HEK293T (cell line): ENCODE measurements at regions not wholly inside any gene's neighbourhood (a gene's known extent, or its start where the extent isn't known, plus 50 kb on each side); places are given as distances from the start of the nearest gene placed in this dataset.
A peak's percentile ranks its signal among the peaks of the same experiment; 100 is the strongest.
"Not testable (repeated sequence)": the region's sequence is repeated elsewhere in the genome, so short reads cannot be mapped to it uniquely, and the experiment has no call there.

Experiments
- CTCF ChIA-PET: fragments of 350-600 bp; formaldehyde crosslinking; extraction: SDS; loops from one replicate; lab custom pipeline; 2021; ENCODE audit warnings: antibody characterized with exemption, inconsistent platforms; lab: Yijun Ruan, JAX
- POLR2A ChIA-PET: fragments of 350-600 bp; formaldehyde crosslinking; extraction: SDS; loops from one replicate; lab custom pipeline; 2020; ENCODE audit warnings: antibody characterized with exemption, inconsistent platforms; lab: Yijun Ruan, JAX
- DNase-seq: peaks from one replicate; pipeline ENCODE4 v3.0.0; 2012; ENCODE audit warnings: mixed read lengths; ENCODE audit errors: extremely low spot score
- ARNT ChIP-seq: fragments of 450-650 bp; IDR thresholded peaks from 2 replicates; pipeline ENCODE4 v1.6.1; 2017; ENCODE audit warnings: mild to moderate bottlenecking
- BHLHE40 ChIP-seq: fragments of 450-650 bp; IDR thresholded peaks from 2 replicates; pipeline ENCODE4 v1.6.1; 2016; ENCODE audit warnings: mild to moderate bottlenecking, moderate library complexity, borderline replicate concordance
- CTBP1 ChIP-seq: fragments of 450-650 bp; IDR thresholded peaks from 2 replicates; pipeline ENCODE4 v1.6.1; 2016; ENCODE audit warnings: borderline replicate concordance
- ELF4 ChIP-seq: fragments of 450-650 bp; IDR thresholded peaks from 2 replicates; pipeline ENCODE4 v1.6.1; 2017; ENCODE audit warnings: antibody characterized with exemption
- FOXA1 ChIP-seq: fragments of 450-650 bp; IDR thresholded peaks from 2 replicates; pipeline ENCODE4 v1.6.1; 2016; ENCODE audit warnings: mild to moderate bottlenecking
- FOXK2 ChIP-seq: fragments of 450-650 bp; IDR thresholded peaks from 2 replicates; pipeline ENCODE4 v1.6.1; 2016; ENCODE audit warnings: mild to moderate bottlenecking
- FOXM1 ChIP-seq: fragments of 450-650 bp; IDR thresholded peaks from 2 replicates; pipeline ENCODE4 v1.6.1; 2017; ENCODE audit warnings: mild to moderate bottlenecking, borderline replicate concordance
- HDGF ChIP-seq: fragments of 450-650 bp; IDR thresholded peaks from 2 replicates; pipeline ENCODE4 v1.6.1; 2017; ENCODE audit warnings: antibody characterized with exemption, borderline replicate concordance
- L3MBTL2 ChIP-seq: fragments of 450-650 bp; conservative IDR thresholded peaks from 2 replicates; pipeline ENCODE4 v1.6.1; 2016; ENCODE audit warnings: mild to moderate bottlenecking
- LEF1 ChIP-seq: fragments of 450-650 bp; IDR thresholded peaks from 2 replicates; pipeline ENCODE4 v1.6.1; 2017; ENCODE audit warnings: mild to moderate bottlenecking, borderline replicate concordance
- NFRKB ChIP-seq: fragments of 450-650 bp; IDR thresholded peaks from 2 replicates; pipeline ENCODE4 v1.6.1; 2016; ENCODE audit warnings: mild to moderate bottlenecking, moderate library complexity
- SP1 ChIP-seq: fragments of 450-650 bp; IDR thresholded peaks from 2 replicates; pipeline ENCODE4 v1.6.1; 2017
- SUZ12 ChIP-seq: fragments of 450-650 bp; IDR thresholded peaks from 2 replicates; pipeline ENCODE4 v1.6.1; 2016; ENCODE audit warnings: mild to moderate bottlenecking
- TARDBP ChIP-seq: fragments of 450-650 bp; IDR thresholded peaks from 2 replicates; pipeline ENCODE4 v1.6.1; 2016
- ZNF384 ChIP-seq: fragments of 450-650 bp; IDR thresholded peaks from 2 replicates; pipeline ENCODE4 v1.6.1; 2016
- TF ChIP-seq, protein P1 (sequence below): fragments of 450-650 bp; IDR thresholded peaks from 2 replicates; pipeline ENCODE4 v1.6.1; 2016

DNA sequence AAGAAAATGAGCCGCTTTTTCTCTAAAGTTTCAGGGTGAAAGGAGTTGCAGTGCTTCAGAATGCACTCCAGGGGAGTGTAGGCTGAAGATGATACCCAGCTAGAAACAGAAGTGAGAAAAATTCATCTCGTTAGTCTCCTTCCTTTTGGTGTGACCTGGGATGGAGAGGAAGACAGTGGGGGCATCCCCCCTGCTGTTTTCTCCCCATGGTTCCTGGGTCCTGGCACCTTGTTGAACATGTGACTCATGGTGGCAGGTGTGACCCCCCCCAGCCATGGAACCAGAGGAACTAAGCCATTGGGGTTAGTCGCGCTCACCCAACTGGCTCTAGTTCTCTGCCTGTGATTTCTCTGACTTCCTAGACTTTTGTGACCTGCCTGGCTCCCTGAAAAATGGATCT, 424.6 kb downstream of the CSNK1G3 start:
- ChIA-PET CTCF (interaction anchor here (0.8 kb wide), 1 partner anchor 61 kb away, joined by 3 read pairs; no protein-coding TSS in a partner anchor), POLR2A (no interaction called here)
- no peak for TF ChIP-seq SP1
- no peak for TF ChIP-seq TARDBP
- TF ChIP-seq SUZ12, result no peak
- TF ChIP-seq FOXA1, result no peak
- TF ChIP-seq HDGF, result no peak
- TF ChIP-seq ZNF384, result no peak
- TF ChIP-seq, protein P1, sequence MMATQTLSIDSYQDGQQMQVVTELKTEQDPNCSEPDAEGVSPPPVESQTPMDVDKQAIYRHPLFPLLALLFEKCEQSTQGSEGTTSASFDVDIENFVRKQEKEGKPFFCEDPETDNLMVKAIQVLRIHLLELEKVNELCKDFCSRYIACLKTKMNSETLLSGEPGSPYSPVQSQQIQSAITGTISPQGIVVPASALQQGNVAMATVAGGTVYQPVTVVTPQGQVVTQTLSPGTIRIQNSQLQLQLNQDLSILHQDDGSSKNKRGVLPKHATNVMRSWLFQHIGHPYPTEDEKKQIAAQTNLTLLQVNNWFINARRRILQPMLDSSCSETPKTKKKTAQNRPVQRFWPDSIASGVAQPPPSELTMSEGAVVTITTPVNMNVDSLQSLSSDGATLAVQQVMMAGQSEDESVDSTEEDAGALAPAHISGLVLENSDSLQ, result no peak
- no peak for TF ChIP-seq NFRKB
- TF ChIP-seq FOXM1, result no peak
- no peak for TF ChIP-seq BHLHE40
- no peak for TF ChIP-seq ARNT
- no peak for TF ChIP-seq CTBP1
- TF ChIP-seq L3MBTL2, result no peak
- TF ChIP-seq FOXK2, result no peak
- no peak for TF ChIP-seq ELF4
- TF ChIP-seq LEF1, result no peak
- DNase-seq, result no peak

DNA sequence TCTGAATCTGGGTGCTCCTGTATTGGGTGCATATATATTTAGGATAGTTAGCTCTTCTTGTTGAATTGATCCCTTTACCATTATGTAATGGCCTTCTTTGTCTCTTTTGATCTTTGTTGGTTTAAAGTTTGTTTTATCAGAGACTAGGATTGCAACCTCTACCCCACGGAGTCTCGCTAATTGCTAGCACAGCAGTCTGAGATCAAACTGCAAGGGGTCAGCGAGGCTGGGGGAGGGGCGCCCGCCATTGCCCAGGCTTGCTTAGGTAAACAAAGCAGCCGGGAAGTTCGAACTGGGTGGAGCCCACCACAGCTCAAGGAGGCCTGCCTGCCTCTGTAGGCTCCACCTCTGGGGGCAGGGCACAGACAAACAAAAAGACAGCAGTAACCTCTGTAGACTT, 421.8 kb downstream of the CSNK1G3 start:
- CTCF ChIA-PET, POLR2A ChIA-PET, DNase-seq: not testable (repeated sequence)

DNA sequence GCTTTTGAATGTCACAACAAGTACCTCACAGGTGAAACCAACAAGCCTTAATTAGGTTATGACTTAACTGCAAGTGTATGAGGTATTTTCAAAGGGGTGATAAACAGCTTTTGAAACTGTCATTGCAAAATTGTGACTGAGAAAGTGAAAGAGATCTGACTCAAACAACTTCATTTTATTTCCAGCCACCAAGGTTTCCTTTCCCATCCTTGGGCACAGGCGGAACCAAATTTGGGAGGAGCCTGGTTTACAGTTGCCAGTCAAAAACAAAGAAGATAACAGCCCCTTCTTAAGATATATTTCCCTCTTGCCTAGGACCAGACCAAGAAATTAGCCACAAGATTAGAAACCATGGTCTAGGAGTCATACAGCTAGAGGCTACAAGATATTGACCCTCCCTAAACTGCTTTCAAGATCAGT, 417.1 kb downstream of the CSNK1G3 start:
- TF ChIP-seq NFRKB (no peak), SP1 (no peak), ZNF384 (no peak), ELF4 (no peak), FOXM1 (no peak)
- TF ChIP-seq, protein P1, result no peak
- no peak for DNase-seq
- CTCF ChIA-PET, result no interaction called here
- POLR2A ChIA-PET, result no interaction called here

DNA sequence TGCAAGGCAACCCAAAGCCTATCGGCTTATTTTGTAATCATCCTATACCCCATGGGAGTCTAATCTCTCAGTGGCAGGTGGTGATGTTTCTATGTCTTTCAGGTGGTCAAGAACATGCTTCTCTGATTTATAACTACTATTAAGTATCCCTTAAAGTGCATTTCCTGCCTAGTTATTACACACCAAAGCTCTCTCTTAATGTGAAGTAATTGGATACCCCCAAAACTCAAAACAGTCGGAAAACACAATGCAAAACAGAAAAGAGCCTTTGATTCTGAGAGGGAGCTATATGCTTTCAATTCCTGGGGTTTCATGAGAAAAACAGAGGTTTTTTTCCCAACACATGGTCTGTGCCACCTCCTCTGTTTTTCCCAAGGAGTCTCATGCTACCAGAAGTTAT, 416.4 kb downstream of the CSNK1G3 start:
- ChIA-PET CTCF (no interaction called here), POLR2A (interaction anchor here (0.9 kb wide), 1 partner anchor 114 kb away, joined by 3 read pairs; no protein-coding TSS in a partner anchor)
- TF ChIP-seq FOXK2, result no peak
- no peak for TF ChIP-seq ELF4
- TF ChIP-seq L3MBTL2, result no peak
- no peak for TF ChIP-seq FOXA1
- TF ChIP-seq ARNT, result no peak
- no peak for TF ChIP-seq SP1
- TF ChIP-seq LEF1, result no peak
- no peak for TF ChIP-seq FOXM1
- no peak for TF ChIP-seq TARDBP
- TF ChIP-seq, protein P1, result no peak
- no peak for TF ChIP-seq ZNF384
- no peak for TF ChIP-seq CTBP1
- DNase-seq, result no peak

DNA sequence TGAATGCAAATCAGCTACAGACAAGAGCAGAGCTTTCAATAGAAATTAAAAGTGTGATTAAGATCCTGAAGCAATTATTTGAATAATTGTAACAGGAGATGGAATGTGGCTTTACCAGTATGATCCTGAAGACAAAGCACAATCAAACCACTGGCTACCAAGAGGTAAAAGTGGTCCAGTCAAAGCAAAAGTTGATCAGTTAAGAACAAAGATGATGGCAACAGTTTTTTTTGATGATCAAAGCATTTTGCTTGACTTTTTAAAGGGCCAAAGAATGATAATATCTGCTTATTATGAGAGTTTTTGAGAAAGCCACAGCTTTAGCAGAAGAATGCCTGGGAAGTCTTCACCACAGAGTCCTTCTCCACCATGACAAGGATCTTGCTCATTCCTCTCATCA, 409.2 kb downstream of the CSNK1G3 start:
- ChIA-PET POLR2A (no interaction called here), CTCF (no interaction called here)
- TF ChIP-seq SUZ12, result no peak
- TF ChIP-seq L3MBTL2, result no peak
- no peak for TF ChIP-seq FOXK2
- no peak for TF ChIP-seq LEF1
- TF ChIP-seq HDGF, result no peak
- TF ChIP-seq SP1, result no peak
- no peak for TF ChIP-seq BHLHE40
- TF ChIP-seq FOXA1, result no peak
- TF ChIP-seq, protein P1, result no peak
- no peak for TF ChIP-seq FOXM1
- no peak for TF ChIP-seq CTBP1
- TF ChIP-seq ELF4, result no peak
- TF ChIP-seq TARDBP, result no peak
- no peak for TF ChIP-seq ZNF384
- TF ChIP-seq ARNT, result no peak
- TF ChIP-seq NFRKB, result no peak
- DNase-seq, result no peak

DNA sequence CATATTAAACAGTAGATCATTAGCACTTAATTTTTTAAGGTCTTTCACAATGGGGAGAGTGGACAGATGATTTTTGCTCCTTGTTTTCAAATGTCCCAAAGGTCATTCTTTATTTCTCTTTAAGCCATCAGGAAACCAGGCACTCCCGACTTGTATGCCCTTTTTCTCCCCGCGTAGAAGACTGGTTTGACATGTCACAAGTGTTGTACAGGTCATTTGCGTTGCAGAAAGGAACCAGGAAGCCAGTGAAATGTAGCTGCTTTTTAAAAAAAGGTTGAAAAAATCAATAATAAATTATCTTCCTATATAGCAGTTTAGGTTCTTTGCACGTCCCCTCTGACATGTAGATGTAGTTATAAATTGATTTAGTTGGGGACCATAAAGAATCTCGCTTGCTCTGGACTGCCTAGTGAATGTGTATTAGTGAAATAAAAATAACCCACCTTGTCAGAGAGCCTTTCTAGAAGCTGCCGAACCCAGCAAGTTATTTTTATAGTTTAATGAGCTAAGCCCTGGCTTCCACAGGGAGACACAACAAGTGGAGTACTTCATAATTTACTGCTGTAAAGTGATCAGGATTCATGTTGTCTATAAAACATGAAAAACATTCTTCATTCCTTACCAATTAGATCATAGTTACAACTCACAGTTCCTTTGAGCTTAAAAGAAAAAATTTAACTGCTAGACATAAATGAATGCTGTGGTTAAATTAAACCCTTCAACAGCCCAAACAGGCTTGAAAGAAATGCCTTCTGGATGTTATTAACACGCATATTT, 404.6 kb downstream of the CSNK1G3 start:
- ChIA-PET CTCF (no interaction called here), POLR2A (interaction anchor here (1.2 kb wide), 2 partner anchors 33 to 103 kb away, joined by 3 read pairs; no protein-coding TSS in a partner anchor)
- TF ChIP-seq NFRKB (no peak), ARNT (peak; percentile 82), FOXA1 (no peak; the same call in 1 of the 2 replicates), FOXK2 (0 out of 2 replicates have a peak, but pooled peaks have one; percentile 69), BHLHE40 (no peak), HDGF (no peak), FOXM1 (peak; percentile 57; the same call in 1 of the 2 replicates), ZNF384 (peak; percentile 65; the same call in 1 of the 2 replicates), LEF1 (peak; percentile 89; the same call in 1 of the 2 replicates), TARDBP (no peak), SP1 (no peak), CTBP1 (peak; percentile 96), SUZ12 (no peak), ELF4 (no peak), L3MBTL2 (no peak)
- TF ChIP-seq, protein P1, result peak; percentile 92
- peak; percentile 41 for DNase-seq
